SK-N-SH treated with all-trans-retinoic acid at 6 μM for 48 hours (cell line): ENCODE measurements at regions not wholly inside any gene's neighbourhood (a gene's known extent, or its start where the extent isn't known, plus 50 kb on each side); places are given as distances from the start of the nearest gene placed in this dataset.

Experiments used
- ATAC-seq: fragments of 200-7000 bp; cut with Tn5 transposase; 3 replicates; pipeline ENCODE4 v1.9.1; 2020; ENCODE audit warnings: mild to moderate bottlenecking, moderate library complexity
- ARNTL ChIP-seq: fragments of 450-650 bp; formaldehyde crosslinking; IDR thresholded peaks from 2 replicates; pipeline ENCODE4 v1.5.0; 2020; ENCODE audit warnings: low read depth, mild to moderate bottlenecking, moderate library complexity, borderline replicate concordance
- BACH2 ChIP-seq: fragments of 250-450 bp; sonication (Bioruptor Pico); IDR thresholded peaks from 2 replicates; pipeline ENCODE4 v1.9.0; 2021; ENCODE audit warnings: mild to moderate bottlenecking, borderline replicate concordance
- CREB5 ChIP-seq: fragments of 250-450 bp; sonication (Bioruptor Pico); IDR thresholded peaks from 2 replicates; pipeline ENCODE4 v1.5.1; 2020; ENCODE audit warnings: low read depth, mild to moderate bottlenecking, moderate library complexity
- CSDC2 ChIP-seq: fragments of 250-450 bp; sonication (Bioruptor Pico); IDR thresholded peaks from 2 replicates; pipeline ENCODE4 v1.5.0; 2020; ENCODE audit warnings: mild to moderate bottlenecking, moderate library complexity
- CSRNP3 ChIP-seq: fragments of 250-450 bp; sonication (Bioruptor Pico); IDR thresholded peaks from 2 replicates; pipeline ENCODE4 v1.5.1; 2021; ENCODE audit warnings: mild to moderate bottlenecking, moderate library complexity
- ESRRG ChIP-seq: fragments of 250-450 bp; sonication (Bioruptor Pico); IDR thresholded peaks from 2 replicates; pipeline ENCODE4 v1.6.1; 2021; ENCODE audit warnings: mild to moderate bottlenecking
- GLIS3 ChIP-seq: fragments of 250-450 bp; sonication (Bioruptor Pico); IDR thresholded peaks from 2 replicates; pipeline ENCODE4 v1.5.0; 2020; ENCODE audit warnings: mild to moderate bottlenecking, moderate library complexity
- ISL1 ChIP-seq: fragments of 250-450 bp; sonication (Bioruptor Pico); IDR thresholded peaks from 2 replicates; pipeline ENCODE4 v2.1.2; 2022; ENCODE audit warnings: mild to moderate bottlenecking, moderate library complexity
- OSR1 ChIP-seq: fragments of 250-450 bp; sonication (Bioruptor Pico); IDR thresholded peaks from 2 replicates; pipeline ENCODE4 v1.8.0; 2022; ENCODE audit warnings: moderate library complexity, mild to moderate bottlenecking, inconsistent platforms
- PATZ1 ChIP-seq: fragments of 250-450 bp; sonication (Bioruptor Pico); IDR thresholded peaks from 2 replicates; pipeline ENCODE4 v1.8.0; 2020; ENCODE audit warnings: mild to moderate bottlenecking, moderate library complexity, borderline replicate concordance
- POU6F1 ChIP-seq: fragments of 250-450 bp; sonication (Bioruptor Pico); IDR thresholded peaks from 2 replicates; pipeline ENCODE4 v1.8.0; 2021; ENCODE audit warnings: low read depth, mild to moderate bottlenecking, moderate library complexity, borderline replicate concordance
- PPARA ChIP-seq: fragments of 250-450 bp; sonication (Bioruptor Pico); IDR thresholded peaks from 2 replicates; pipeline ENCODE4 v1.5.0; 2020; ENCODE audit warnings: mild to moderate bottlenecking, borderline replicate concordance
- RARB ChIP-seq: fragments of 250-450 bp; sonication (Bioruptor Pico); IDR thresholded peaks from 2 replicates; pipeline ENCODE4 v1.8.0; 2021; ENCODE audit warnings: mild to moderate bottlenecking, moderate library complexity
- SNAI2 ChIP-seq: fragments of 250-450 bp; sonication (Bioruptor Pico); IDR thresholded peaks from 2 replicates; pipeline ENCODE4 v1.5.0; 2020; ENCODE audit warnings: mild to moderate bottlenecking, moderate library complexity
- TCF4 ChIP-seq: fragments of 250-450 bp; sonication (Bioruptor Pico); IDR thresholded peaks from 2 replicates; pipeline ENCODE4 v1.8.0; 2021; ENCODE audit warnings: mild to moderate bottlenecking, moderate library complexity, borderline replicate concordance
- TOX ChIP-seq: fragments of 250-450 bp; sonication (Bioruptor Pico); IDR thresholded peaks from 2 replicates; pipeline ENCODE4 v1.8.0; 2021; ENCODE audit warnings: mild to moderate bottlenecking, moderate library complexity, borderline replicate concordance
- TSHZ2 ChIP-seq: fragments of 250-450 bp; sonication (Bioruptor Pico); IDR thresholded peaks from 2 replicates; pipeline ENCODE4 v1.5.0; 2020; ENCODE audit warnings: mild to moderate bottlenecking, moderate library complexity
- ZC3H10 ChIP-seq: fragments of 250-450 bp; sonication (Bioruptor Pico); IDR thresholded peaks from 2 replicates; pipeline ENCODE4 v1.5.1; 2021; ENCODE audit warnings: mild to moderate bottlenecking, moderate library complexity
- ZFP3 ChIP-seq: fragments of 250-450 bp; sonication (Bioruptor Pico); IDR thresholded peaks from 2 replicates; pipeline ENCODE4 v1.5.0; 2020; ENCODE audit warnings: mild to moderate bottlenecking, moderate library complexity
- ZFP30 ChIP-seq: fragments of 450-650 bp; formaldehyde crosslinking; IDR thresholded peaks from 2 replicates; pipeline ENCODE4 v1.5.0; 2022; ENCODE audit warnings: mild to moderate bottlenecking, moderate library complexity
- ZNF565 ChIP-seq: fragments of 450-650 bp; formaldehyde crosslinking; conservative IDR thresholded peaks from 2 replicates; pipeline ENCODE4 v1.5.0; 2020; ENCODE audit warnings: low read depth, mild to moderate bottlenecking, moderate library complexity
- ZNF70 ChIP-seq: fragments of 450-650 bp; formaldehyde crosslinking; IDR thresholded peaks from 2 replicates; pipeline ENCODE4 v1.5.0; 2020; ENCODE audit warnings: mild to moderate bottlenecking, moderate library complexity
- ZNF8 ChIP-seq: fragments of 450-650 bp; formaldehyde crosslinking; IDR thresholded peaks from 2 replicates; pipeline ENCODE4 v1.5.0; 2020; ENCODE audit warnings: mild to moderate bottlenecking, moderate library complexity

GRCh38 chr4:59938166-59938565 lies 1262.0 kb upstream of the ADGRL3 start:
- TF ChIP-seq ZFP3 (CRISPR knock-in tag): no peak
- TF ChIP-seq PPARA: no peak
- TF ChIP-seq BACH2: no peak
- no peak for TF ChIP-seq ZFP30
- ATAC-seq: no peak

DNA sequence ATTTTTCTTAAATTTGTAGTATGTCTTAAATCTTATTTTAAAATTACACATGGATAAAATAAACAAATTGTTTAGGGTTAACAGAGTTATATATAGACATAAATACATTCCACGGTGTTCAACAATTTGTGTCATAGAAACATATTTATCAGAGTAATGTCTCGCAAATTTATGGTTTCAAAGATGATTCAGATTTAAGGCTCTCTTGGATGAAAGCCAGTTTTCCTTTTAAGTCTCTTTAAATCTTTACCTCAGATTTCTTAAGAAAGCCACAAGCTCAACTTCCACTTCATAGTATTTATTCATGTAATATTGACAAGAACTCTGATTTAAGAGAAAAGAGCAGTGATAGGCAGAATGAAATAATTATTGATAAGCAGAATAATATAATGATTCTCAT lies 1254.8 kb upstream of the ADGRL3 start:
- no peak for ATAC-seq
- TF ChIP-seq ZNF8 (CRISPR knock-in tag) (no peak), OSR1 (CRISPR knock-in tag) (no peak), CSDC2 (CRISPR knock-in tag) (no peak), ISL1 (CRISPR knock-in tag) (peak; percentile 95)

DNA sequence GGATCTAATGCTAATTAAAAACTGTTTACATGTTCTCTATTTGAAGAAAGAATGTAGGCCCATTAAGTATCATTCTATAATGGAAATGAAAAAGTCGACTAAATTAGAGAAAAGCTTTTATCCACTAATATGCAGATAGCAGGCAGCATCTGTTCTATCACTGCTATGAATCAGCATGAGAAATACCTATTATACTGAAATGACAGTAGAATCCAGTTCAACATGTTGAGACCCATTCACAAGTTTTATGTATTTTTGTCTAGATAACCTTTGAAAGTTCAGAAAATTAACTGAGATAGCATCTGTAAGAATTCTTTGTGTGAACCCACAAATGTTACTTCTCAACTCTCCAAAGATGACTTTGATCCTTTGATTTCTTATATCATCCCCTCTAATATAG lies 1254.4 kb upstream of the ADGRL3 start:
- ATAC-seq: no peak
- TF ChIP-seq TCF4 (CRISPR knock-in tag) (no peak), ZNF8 (CRISPR knock-in tag) (no peak), ZFP30 (no peak), ARNTL (CRISPR knock-in tag) (no peak), PPARA (no peak), PATZ1 (CRISPR knock-in tag) (no peak), CREB5 (no peak), CSDC2 (CRISPR knock-in tag) (no peak), CSRNP3 (CRISPR knock-in tag) (no peak), ZNF70 (no peak), ZFP3 (CRISPR knock-in tag) (no peak), BACH2 (no peak), TOX (CRISPR knock-in tag) (no peak), POU6F1 (no peak), ZC3H10 (CRISPR knock-in tag) (no peak), ISL1 (CRISPR knock-in tag) (no peak), OSR1 (CRISPR knock-in tag) (no peak), ESRRG (CRISPR knock-in tag) (no peak)
- TF ChIP-seq, all 23 proteins: peak for 0

GRCh38 chr4:59956366-59956765 lies 1243.8 kb upstream of the ADGRL3 start:
- ATAC-seq: no peak
- no peak for TF ChIP-seq RARB (CRISPR knock-in tag)
- TF ChIP-seq PPARA: no peak
- no peak for TF ChIP-seq ZNF565 (CRISPR knock-in tag)
- TF ChIP-seq CSRNP3 (CRISPR knock-in tag): no peak
- no peak for TF ChIP-seq BACH2
- TF ChIP-seq SNAI2: no peak
- TF ChIP-seq ISL1 (CRISPR knock-in tag): no peak
- TF ChIP-seq TCF4 (CRISPR knock-in tag): no peak
- TF ChIP-seq ZNF70: no peak
- TF ChIP-seq ESRRG (CRISPR knock-in tag): no peak
- no peak for TF ChIP-seq PATZ1 (CRISPR knock-in tag)
- no peak for TF ChIP-seq ZFP30
- no peak for TF ChIP-seq GLIS3 (CRISPR knock-in tag)
- TF ChIP-seq CSDC2 (CRISPR knock-in tag): no peak
- no peak for TF ChIP-seq ZNF8 (CRISPR knock-in tag)
- TF ChIP-seq TSHZ2 (CRISPR knock-in tag): no peak
- TF ChIP-seq ZFP3 (CRISPR knock-in tag): no peak
- no peak for TF ChIP-seq OSR1 (CRISPR knock-in tag)
- TF ChIP-seq ARNTL (CRISPR knock-in tag): no peak
